ENCODE measurements at regions not wholly inside any gene's neighbourhood (a gene's known extent, or its start where the extent isn't known, plus 50 kb on each side); places are given as distances from the start of the nearest gene placed in this dataset.

DNA sequence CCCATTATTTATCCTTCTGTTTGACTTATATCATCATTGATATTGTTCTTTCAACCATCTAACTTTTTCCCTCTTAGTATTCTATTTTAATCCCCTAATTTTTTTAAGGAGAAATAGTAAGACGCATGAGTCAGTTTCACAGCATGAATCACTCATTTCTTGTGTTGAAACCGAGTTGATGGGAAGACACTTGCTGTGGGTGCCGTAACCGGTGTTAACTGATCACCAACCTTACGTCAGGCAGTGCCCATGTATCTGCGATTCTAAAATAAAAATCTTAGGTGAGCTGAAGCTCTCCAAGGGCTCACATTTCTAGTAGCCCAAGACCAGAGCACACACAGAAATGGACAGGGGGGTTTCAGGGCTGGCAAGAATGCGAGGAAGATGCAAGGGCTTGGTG lies 348.1 kb downstream of the GALR1 start:
- no peak for DNase-seq

DNA sequence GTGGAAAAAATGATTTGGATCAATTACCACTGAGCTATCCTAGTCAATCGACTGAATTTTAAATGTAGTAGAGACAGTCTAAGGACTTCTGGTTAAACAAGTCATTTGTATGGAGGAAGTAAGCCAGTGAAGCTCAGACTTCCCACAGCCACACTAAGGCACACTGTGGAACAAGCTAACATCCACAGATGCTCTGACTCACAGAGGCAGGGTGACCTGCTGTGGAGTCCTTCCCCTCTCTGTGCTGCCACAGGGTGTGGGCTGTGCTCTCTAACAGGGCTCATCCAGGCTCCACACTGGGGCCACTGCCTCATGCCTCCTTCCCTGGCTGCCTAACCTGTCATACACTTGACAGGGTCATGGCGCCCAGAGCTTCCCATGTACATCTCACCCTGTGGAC lies 351.0 kb downstream of the GALR1 start:
- no peak for DNase-seq

DNA sequence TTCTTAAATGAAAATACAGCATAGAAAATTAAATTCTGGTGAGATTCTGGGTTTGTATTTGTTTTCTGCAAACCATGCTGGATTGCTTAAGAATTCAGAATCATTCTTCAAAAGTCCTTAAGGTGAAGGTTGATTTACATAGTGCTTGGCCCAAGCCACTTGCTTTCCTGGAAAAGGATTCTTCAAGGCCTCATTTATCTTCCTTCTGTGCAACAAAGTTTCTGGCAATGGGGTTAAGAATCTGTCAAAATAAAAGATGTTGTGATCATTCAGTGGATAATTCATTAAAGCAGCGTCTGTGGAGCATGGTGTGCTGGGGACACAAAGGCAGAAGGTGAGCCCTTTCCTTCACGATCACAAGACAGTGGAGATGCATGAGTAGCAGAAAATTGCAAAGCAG lies 351.9 kb downstream of the GALR1 start:
- no peak for DNase-seq

- no peak for DNase-seq
These were observed 357.4 kb downstream of the GALR1 start for GRCh38 chr18:77607087-77607486.

DNA sequence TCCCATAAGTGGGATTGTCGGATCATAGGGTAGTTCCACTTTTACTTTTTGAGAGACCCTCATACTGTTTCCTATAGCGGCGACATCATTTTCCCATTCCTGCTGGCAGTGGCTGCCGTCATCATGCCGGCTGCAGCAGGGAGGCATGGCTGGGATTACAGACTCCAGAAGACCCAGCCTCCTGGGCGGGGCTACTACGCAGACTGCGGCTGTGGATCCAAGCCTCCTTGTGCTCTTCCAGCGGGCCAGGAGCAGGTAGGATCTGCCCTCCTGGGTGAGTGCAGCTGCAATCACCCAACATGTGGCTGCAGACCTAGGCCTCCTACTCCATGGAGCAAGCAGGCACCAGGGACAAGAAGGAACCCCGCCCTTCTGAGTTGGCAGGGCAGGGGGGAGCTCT lies 359.2 kb downstream of the GALR1 start:
- DNase-seq: no peak

DNA sequence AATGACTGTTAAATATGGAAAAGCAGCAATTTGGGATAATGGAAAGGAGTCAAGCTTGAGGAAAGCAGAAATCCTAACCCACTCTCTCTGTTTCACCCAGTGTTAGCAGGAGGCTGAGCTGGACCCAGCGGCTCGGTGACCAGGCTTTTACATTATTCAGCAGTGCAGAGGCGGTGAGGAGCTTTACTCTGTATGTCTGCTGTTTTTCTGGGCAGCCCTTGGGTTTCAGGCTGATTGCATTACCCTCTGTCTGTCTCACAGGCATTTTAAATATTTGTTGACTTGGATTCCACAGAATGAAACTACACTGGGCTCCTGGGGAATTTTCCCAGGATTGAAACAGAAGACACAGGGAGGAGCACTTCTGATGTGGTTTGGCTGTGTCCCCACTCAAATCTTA lies 368.0 kb downstream of the GALR1 start:
- DNase-seq: no peak

DNA sequence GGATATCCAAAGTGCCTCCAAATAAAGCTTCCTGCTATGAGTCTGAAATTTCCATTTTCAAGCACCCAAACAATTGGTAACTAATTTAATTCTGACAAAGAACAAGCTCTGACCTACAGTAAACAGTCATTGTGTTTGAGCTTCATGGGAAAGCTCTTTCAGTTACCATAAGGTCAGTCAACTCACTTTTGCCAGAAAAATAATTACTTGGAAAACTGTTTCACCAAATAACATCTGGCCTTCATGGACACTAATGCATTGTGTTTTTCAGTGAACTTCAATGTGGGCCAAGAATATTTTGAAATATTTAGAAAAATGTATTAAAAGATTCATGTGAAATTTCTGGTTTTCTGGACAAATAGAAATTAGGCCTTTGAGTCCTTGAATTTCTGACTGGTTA lies 369.9 kb downstream of the GALR1 start:
- DNase-seq: no peak

DNA sequence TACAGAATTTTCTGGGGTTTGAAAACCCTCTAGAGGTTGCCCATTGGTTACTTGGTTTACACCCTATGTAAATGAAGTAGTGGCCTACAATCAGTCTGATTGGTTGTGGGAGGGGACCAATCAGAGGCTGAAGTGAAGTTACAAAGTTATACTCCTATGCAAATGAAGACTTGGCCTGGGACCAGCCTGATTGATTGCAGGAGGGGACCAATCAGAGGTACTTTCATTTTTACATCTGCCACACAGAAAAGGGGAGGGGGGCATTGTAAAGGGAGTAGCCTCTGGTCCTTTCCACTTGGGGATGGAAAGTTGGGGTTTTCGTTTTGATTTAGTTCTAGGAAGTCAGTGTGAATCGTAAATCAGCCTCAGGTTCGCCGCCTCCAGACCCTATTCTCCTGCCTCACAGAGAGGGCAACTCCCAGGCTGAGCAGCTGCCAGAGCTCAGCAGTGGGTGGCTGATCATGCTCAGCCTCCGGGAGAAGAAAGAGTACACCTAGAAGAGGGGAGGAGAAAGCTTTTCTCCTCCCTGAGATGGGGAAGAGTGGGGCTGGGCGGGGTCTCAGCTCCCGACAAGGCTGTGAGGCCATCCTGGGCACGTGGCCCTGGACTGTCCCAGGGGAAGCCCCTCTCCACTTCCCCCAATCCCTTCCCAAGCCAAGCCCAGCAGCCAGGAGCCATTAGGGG lies 372.5 kb downstream of the GALR1 start:
- DNase-seq: no peak

- no peak for DNase-seq
These were observed 383.1 kb downstream of the GALR1 start for GRCh38 chr18:77632758-77633157.

- no peak for DNase-seq
These were observed 384.8 kb downstream of the GALR1 start for GRCh38 chr18:77634494-77634893.

GRCh38 chr18:77635451-77635850 lies 385.8 kb downstream of the GALR1 start:
- DNase-seq: peak; percentile 18

- no peak for DNase-seq
These were observed 386.2 kb downstream of the GALR1 start for GRCh38 chr18:77635858-77636257.

- DNase-seq: no peak
These were observed 395.7 kb downstream of the GALR1 start for GRCh38 chr18:77645170-77645872.

- DNase-seq: no peak
These were observed 397.8 kb downstream of the GALR1 start for GRCh38 chr18:77647472-77647871.

GRCh38 chr18:77648411-77648810 lies 398.8 kb downstream of the GALR1 start:
- no peak for DNase-seq

- no peak for DNase-seq
These were observed 401.2 kb downstream of the GALR1 start for GRCh38 chr18:77650799-77651385.

DNA sequence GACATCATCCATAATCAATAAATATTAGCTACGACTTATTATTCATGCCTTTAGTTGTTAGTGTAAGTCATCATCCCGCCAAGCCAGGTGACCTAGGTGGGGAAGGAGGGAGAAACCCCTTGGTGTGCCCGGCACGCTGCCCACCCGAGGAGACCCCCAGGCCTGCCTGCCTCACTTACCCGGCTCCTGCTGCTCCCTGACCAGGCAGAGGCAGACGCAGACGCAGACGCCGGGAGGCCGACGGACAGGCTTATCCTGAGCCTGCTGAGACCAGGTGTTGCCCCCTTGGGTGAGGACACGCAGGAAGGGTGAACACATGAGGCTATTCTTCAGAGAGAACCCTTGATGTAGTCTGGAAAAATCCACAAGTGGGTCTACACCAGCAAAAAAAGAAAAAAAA lies 401.8 kb downstream of the GALR1 start:
- no peak for DNase-seq

DNA sequence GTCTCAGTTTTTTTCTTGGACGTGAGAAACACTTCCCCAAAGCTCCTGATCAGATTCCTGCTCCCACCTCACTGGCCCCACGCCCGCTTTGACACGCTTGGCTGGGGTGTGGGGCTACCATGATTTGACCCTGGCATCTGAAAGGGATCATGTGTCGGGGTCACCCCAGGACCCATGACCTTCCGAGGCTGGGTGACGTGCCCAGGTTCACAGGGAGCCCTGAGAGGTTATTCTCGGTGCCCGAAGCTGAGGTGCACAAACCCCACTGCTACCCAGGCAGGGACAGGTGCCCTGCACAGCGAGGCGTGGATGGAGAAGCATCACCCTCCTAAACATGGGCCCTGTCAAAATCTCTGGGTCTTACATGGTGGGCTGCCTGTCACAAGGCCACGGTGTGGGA lies 404.1 kb downstream of the GALR1 start:
- no peak for DNase-seq

GRCh38 chr18:77654302-77654701 lies 404.7 kb downstream of the GALR1 start:
- no peak for DNase-seq

- DNase-seq: no peak
These were observed 408.1 kb downstream of the GALR1 start for GRCh38 chr18:77657651-77658298.

DNA sequence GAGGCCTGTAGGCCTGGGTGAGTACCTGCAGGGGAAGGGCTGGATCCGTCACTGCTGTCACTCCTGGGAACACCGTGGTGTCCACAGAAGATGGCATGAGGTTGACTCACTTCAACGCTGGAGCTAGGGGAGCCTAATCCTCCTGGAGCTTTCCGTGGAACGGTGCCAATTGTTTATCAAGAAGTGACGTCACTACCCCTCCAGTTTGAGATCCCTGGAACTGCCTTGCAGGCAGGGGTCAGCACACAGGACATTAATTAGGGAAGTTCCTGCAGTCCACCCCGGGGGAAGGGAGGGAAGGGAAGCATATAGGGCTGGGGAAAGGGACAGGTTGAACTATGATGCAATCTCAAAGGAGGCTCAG lies 408.6 kb downstream of the GALR1 start:
- no peak for DNase-seq

- DNase-seq: no peak
These were observed 409.3 kb downstream of the GALR1 start for GRCh38 chr18:77658751-77659448.

DNA sequence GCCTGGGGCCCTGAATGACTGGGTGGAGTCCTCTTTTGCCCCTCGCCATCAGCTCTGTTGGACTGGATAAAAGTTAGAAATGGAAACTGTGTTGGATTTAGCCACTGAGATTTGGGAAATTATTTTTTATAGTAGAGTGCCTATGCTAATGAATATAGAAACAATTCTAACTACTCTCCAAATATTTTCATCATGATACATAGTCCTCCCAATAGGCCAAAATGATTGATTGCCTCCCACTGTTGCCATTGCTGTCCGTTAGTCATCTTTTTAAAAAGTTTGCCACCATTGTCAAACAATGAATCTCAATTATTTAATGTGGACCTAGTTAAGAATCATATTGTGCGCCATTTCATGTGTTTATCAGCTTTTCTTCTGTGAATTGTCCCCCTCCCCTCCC lies 417.0 kb downstream of the GALR1 start:
- no peak for DNase-seq
